H1 (cell line): ENCODE measurements at regions not wholly inside any gene's neighbourhood (a gene's known extent, or its start where the extent isn't known, plus 50 kb on each side); places are given as distances from the start of the nearest gene placed in this dataset.

Experiments
- CHD1 ChIP-seq: IDR thresholded peaks from 2 replicates; pipeline ENCODE4 v1.6.1; 2012; ENCODE audit warnings: low read depth, low read length, improper control_type of control experiment
- CREB1 ChIP-seq: IDR thresholded peaks from 2 replicates; pipeline ENCODE4 v1.6.1; 2012; ENCODE audit warnings: inconsistent platforms
- CTCF ChIP-seq, 3 experiments: IDR thresholded peaks; 1 replicate in 2 of 3; 2 replicates in 1 of 3; pipeline versions ENCODE4 v1.5.1 to v1.6.1; 2011; ENCODE audit warnings: low read length in 3 of 3, mild to moderate bottlenecking in 3 of 3, inconsistent platforms in 2 of 3, low read depth in 1 of 3, moderate library complexity in 1 of 3; ENCODE audit not compliant: insufficient read depth in 1 of 3; ENCODE audit errors: control extremely low read depth in 1 of 3
- EZH2 ChIP-seq: fragments of 200-600 bp; sonication (generic); IDR thresholded peaks from 2 replicates; pipeline ENCODE4 v1.7.1; 2012; ENCODE audit warnings: low read depth, mild to moderate bottlenecking, moderate library complexity, low read length, inconsistent platforms; ENCODE audit not compliant: severe bottlenecking
- GABPA ChIP-seq: IDR thresholded peaks from 2 replicates; pipeline ENCODE4 v1.6.1; 2011; ENCODE audit warnings: mild to moderate bottlenecking, low read length, moderate library complexity, borderline replicate concordance; ENCODE audit not compliant: insufficient read depth
- MAX ChIP-seq: IDR thresholded peaks from 2 replicates; pipeline ENCODE4 v1.6.1; 2012; ENCODE audit warnings: inconsistent platforms
- NANOG ChIP-seq: IDR thresholded peaks from 2 replicates; pipeline ENCODE4 v1.6.1; 2011; ENCODE audit warnings: low read length, low read depth, mild to moderate bottlenecking, inconsistent platforms; ENCODE audit not compliant: insufficient read depth, poor library complexity, severe bottlenecking
- PHF8 ChIP-seq: fragments of 200-600 bp; sonication (generic); conservative IDR thresholded peaks from 2 replicates; pipeline ENCODE4 v1.7.1; 2012; ENCODE audit warnings: low read depth, mild to moderate bottlenecking, inconsistent platforms, low read length, moderate library complexity
- POU5F1 ChIP-seq: IDR thresholded peaks from 2 replicates; pipeline ENCODE4 v1.6.1; 2011; ENCODE audit warnings: low read depth, mild to moderate bottlenecking, low read length, moderate library complexity
- YY1 ChIP-seq: IDR thresholded peaks from 2 replicates; pipeline ENCODE4 v1.6.1; 2011; ENCODE audit warnings: low read depth, mild to moderate bottlenecking, low read length

GRCh38 chr5:4363045-4363444, 767.4 kb downstream of the IRX1 start:
- TF ChIP-seq CTCF (IDR thresholded peaks at IDR 0.05; ENCODE audit: control extremely low read depth in 1 of 3, insufficient read depth in 1 of 3, low read depth in 1 of 3, low read length in 3 of 3) (no peak), EZH2 (no peak), GABPA (no peak), CHD1 (no peak), PHF8 (no peak), CREB1 (no peak), NANOG (no peak), YY1 (no peak), POU5F1 (no peak), MAX (no peak)
